ENCODE measurements at regions not wholly inside any gene's neighbourhood (a gene's known extent, or its start where the extent isn't known, plus 50 kb on each side); places are given as distances from the start of the nearest gene placed in this dataset.

DNA sequence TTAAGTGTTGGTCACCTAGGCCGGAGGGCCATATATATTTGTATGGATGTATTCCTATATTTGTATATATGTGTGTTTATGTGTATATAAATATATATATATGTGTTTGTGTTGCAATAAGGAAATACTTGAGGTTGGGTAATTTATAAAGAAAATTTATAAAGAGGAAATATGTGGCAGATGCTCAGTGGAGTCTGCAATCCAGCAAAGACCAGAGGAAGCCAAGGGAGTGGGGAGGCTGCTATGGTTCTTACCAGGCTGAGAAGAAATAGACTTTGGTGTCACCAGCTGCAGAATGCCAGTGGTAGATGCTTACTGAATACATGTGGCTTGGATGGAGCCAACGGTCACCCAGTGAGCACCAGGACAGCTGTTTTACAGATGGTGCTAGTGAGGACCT, 97.4 kb upstream of the ELOVL5 start:
- Mint-ChIP-seq H3K4me3 (no peak overlapping the region), H3K9me3 (no peaks in the 10 kb centered on the region), H3K27ac (ENCODE audit: low read depth) (no peak overlapping the region), H3K4me1 (no peaks in the 10 kb centered on the region), H3K27me3 (peaks cover 16% of the 10 kb centered on the region), H3K36me3 (ENCODE audit: insufficient read depth) (peaks cover 2% of the 10 kb centered on the region)
- ATAC-seq (replicated peaks; ENCODE audit: extremely low read depth, poor library complexity, severe bottlenecking) = no peak
- DNase-seq (ENCODE audit: low spot score in 2 of 2) = no peak

DNA sequence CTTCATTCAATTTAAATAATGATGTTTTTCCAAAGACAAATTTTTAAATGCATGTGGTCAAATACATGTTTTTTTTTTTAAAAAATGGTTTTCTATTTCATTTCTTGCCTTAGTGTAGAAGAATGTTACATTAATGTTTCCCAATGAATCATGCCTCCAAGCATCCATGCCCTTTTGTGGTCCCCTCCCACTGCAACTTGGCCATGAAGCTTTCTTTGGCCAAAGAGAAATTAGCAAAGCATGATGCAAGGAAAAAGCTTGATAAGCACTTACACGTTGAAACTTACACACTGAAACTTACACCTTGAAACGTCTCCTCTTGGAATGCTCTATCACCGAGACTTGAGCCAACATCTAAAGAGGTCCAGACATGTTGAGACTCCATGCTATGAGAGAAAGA, 93.0 kb upstream of the ELOVL5 start:
- Mint-ChIP-seq H3K4me1 (peaks cover 6% of the 10 kb centered on the region), H3K9me3 (no peaks in the 10 kb centered on the region), H3K27me3 (peaks cover 16% of the 10 kb centered on the region), H3K27ac (ENCODE audit: low read depth) (no peak overlapping the region), H3K36me3 (ENCODE audit: insufficient read depth) (no peaks in the 10 kb centered on the region), H3K4me3 (no peak overlapping the region)
- DNase-seq (ENCODE audit: low spot score in 2 of 2) = no peak
- ATAC-seq (replicated peaks; ENCODE audit: extremely low read depth, poor library complexity, severe bottlenecking) = no peak

DNA sequence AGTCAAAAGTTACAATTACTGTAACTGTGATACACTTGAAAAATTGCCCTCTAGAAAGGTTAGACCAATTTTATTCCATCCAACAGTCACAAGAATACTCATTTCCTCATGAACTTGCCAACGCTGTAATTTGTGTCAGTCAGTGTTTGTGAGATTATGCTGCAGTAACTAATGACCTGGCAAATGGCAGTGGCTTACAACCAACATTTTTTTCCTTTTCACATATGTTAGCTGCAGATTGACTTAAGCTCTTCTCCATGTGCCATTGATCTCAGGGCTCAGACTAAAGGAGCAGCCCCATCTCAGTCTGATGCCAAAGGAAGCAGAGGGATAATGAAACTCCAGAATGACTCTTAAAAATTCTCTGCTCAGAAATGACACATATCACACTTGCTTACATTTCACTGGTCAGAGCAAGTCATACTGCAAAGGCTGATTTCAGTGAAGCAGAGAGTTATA, 92.3 kb upstream of the ELOVL5 start:
- DNase-seq (ENCODE audit: low spot score in 2 of 2) (no peak), ATAC-seq (replicated peaks; ENCODE audit: extremely low read depth, poor library complexity, severe bottlenecking) (no peak)
- Mint-ChIP-seq H3K4me3 (no peak overlapping the region), H3K4me1 (peaks cover 6% of the 10 kb centered on the region), H3K9me3 (no peaks in the 10 kb centered on the region), H3K36me3 (ENCODE audit: insufficient read depth) (no peaks in the 10 kb centered on the region), H3K27ac (ENCODE audit: low read depth) (no peak overlapping the region), H3K27me3 (peaks cover 16% of the 10 kb centered on the region)

DNA sequence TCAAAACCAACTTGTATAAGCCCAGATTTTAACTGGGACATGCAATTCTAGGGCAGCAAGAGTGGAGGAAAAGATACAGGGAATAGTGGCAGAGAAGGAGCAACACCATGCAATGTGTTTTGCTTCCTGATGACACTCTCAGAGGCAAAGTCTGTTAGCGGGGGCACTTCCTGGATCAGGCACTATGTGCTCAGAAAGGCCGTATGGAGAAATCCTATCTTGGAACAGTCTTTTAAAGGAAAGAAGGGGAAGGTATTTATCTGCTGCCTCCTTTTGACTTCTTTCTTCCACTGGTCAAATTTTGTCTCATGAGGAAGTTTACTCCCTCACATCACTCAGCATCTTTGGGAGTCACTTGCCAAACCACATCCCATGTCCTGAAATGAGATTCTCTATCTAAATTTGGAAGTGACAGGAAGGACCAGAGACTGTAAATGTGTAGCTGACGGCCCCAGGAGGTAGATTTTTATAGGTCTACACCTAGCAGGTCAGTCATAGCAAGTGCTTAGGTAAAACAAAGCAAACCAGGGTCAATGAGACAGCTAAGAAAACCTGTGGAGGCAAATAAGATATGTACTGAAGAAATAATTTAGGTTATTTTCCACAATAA, 91.7 kb upstream of the ELOVL5 start:
- Mint-ChIP-seq H3K4me3 (no peak overlapping the region), H3K36me3 (ENCODE audit: insufficient read depth) (no peaks in the 10 kb centered on the region), H3K9me3 (no peaks in the 10 kb centered on the region), H3K27me3 (peaks cover 16% of the 10 kb centered on the region), H3K4me1 (peaks cover 6% of the 10 kb centered on the region), H3K27ac (ENCODE audit: low read depth) (no peak overlapping the region)
- ATAC-seq (replicated peaks; ENCODE audit: extremely low read depth, poor library complexity, severe bottlenecking) (no peak), DNase-seq (ENCODE audit: low spot score in 2 of 2) (no peak)

DNA sequence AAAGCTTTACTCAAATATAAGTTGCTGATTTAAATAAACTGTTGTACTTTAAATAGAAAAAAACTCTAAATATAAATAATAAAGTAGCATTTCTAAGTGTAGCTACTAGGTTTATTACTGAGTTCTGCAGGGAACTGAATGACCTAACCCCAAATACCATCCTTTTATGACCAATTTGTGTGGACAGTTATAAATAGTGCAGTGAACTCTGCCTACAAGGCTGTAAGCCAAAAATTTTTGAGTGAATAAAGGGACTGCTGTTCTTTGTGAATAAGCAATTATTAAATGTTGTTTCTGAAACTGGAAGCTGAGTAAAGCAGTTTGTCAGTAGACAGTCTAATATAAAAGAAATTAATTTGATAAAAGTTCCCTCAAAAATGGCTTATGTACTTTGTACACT, 90.8 kb upstream of the ELOVL5 start:
- Mint-ChIP-seq H3K4me1 (peaks cover 6% of the 10 kb centered on the region), H3K27ac (ENCODE audit: low read depth) (no peak overlapping the region), H3K4me3 (no peak overlapping the region), H3K9me3 (no peaks in the 10 kb centered on the region), H3K36me3 (ENCODE audit: insufficient read depth) (no peaks in the 10 kb centered on the region), H3K27me3 (peaks cover 16% of the 10 kb centered on the region)
- no peak for DNase-seq (ENCODE audit: low spot score in 2 of 2)
- ATAC-seq (replicated peaks; ENCODE audit: extremely low read depth, poor library complexity, severe bottlenecking) = no peak

DNA sequence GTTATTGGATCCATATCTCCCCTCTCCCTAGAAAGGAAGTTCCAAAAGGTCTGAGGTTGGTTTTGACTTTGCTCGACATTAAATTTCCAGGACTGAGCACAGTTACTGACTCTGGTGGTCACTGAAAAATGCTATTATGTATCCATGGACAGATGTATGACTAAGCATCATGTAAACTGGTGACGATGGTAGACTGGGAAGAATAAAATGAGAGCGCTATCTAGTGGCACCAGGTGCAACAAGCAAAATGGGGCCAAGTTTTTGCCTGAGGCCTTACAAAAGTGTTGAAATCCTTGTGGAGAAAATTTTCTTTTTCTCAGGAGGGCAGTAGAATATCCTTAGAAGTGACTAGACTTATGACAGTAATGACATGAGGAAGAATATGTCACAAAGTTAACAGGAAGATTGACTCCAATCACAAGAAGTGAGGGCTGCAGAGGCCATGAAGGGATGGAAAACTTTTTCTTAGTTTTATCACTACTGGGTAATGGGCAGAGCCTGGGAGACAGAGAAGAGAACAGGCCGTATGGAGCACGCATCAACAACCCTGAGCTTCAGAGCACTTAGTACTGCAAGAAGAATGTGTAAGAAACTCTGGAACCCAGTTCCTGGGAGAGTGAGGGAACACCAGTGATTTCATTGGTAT, 88.9 kb upstream of the ELOVL5 start:
- Mint-ChIP-seq H3K9me3 (no peaks in the 10 kb centered on the region), H3K27ac (ENCODE audit: low read depth) (no peak overlapping the region), H3K4me3 (no peak overlapping the region), H3K36me3 (ENCODE audit: insufficient read depth) (no peaks in the 10 kb centered on the region), H3K27me3 (peaks cover 10% of the 10 kb centered on the region), H3K4me1 (peaks cover 6% of the 10 kb centered on the region)
- DNase-seq (ENCODE audit: low spot score in 2 of 2) (no peak), ATAC-seq (replicated peaks; ENCODE audit: extremely low read depth, poor library complexity, severe bottlenecking) (no peak)

DNA sequence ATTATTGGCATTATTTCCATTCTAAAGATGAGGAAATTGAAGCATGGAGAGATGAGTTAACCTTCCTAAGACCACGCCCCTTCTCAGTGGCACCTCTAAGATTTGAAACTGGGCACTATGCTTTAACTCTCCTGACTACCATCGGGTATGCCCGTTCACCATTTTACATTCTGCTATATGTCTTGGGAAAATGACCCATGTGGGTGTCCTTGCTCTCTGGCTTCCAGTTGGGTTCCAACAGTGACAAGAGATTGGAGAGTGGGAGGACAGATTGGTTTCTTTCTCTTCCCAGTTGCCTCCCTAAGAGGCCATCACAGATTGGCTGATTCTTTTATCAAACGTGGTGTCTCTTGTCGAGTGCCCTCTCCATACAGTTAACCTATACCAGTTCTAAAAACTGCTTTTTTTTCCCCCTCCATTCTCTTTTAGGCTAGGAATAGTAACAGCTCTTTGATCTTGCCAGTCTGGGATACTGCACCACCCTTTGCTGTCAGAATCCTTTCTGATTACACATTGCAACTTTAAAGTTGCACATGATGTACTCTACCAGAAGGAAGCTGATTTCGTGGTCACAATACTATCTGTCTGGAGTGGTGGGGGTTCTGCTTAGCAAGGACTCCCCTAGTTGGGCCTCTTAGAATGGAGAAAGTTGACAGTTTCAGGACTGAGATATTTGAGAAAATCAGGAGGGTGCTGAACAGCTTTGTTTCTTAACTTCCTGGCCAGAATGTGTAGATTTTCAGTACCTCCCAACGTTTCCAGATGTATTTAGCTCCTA, 88.0 kb upstream of the ELOVL5 start:
- DNase-seq (ENCODE audit: low spot score in 2 of 2) (no peak), ATAC-seq (replicated peaks; ENCODE audit: extremely low read depth, poor library complexity, severe bottlenecking) (no peak)
- H3K27ac Mint-ChIP-seq (ENCODE audit: low read depth) = no peak overlapping the region
- H3K4me1 Mint-ChIP-seq = peaks cover 10% of the 10 kb centered on the region
- H3K36me3 Mint-ChIP-seq (ENCODE audit: insufficient read depth) = no peaks in the 10 kb centered on the region
- H3K4me3 Mint-ChIP-seq = no peak overlapping the region
- no peaks in the 10 kb centered on the region for H3K9me3 Mint-ChIP-seq
- H3K27me3 Mint-ChIP-seq = peaks cover under 1% of the 10 kb centered on the region

DNA sequence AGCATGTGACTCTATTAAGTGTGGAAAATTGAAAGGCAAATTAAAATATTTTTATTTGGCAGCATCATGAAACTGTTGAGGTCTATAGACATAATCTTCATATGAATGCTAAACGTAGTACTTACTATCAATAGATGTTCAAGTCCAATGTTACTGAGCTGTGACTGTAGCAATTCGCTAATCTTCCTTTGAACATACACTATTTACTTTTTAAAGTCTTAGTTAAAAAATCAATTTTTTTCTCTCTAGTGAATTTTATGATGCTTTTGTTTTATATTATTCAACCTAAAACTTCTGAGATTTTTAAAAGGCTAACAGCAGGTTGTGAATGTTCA, 85.2 kb upstream of the ELOVL5 start:
- ATAC-seq (replicated peaks; ENCODE audit: extremely low read depth, poor library complexity, severe bottlenecking) (no peak), DNase-seq (ENCODE audit: low spot score in 2 of 2) (no peak)
- H3K36me3 Mint-ChIP-seq (ENCODE audit: insufficient read depth) = no peaks in the 10 kb centered on the region
- H3K27me3 Mint-ChIP-seq = no peaks in the 10 kb centered on the region
- peaks cover 26% of the 10 kb centered on the region for H3K4me1 Mint-ChIP-seq
- no peak overlapping the region for H3K27ac Mint-ChIP-seq (ENCODE audit: low read depth)
- H3K4me3 Mint-ChIP-seq = no peak overlapping the region
- no peaks in the 10 kb centered on the region for H3K9me3 Mint-ChIP-seq

DNA sequence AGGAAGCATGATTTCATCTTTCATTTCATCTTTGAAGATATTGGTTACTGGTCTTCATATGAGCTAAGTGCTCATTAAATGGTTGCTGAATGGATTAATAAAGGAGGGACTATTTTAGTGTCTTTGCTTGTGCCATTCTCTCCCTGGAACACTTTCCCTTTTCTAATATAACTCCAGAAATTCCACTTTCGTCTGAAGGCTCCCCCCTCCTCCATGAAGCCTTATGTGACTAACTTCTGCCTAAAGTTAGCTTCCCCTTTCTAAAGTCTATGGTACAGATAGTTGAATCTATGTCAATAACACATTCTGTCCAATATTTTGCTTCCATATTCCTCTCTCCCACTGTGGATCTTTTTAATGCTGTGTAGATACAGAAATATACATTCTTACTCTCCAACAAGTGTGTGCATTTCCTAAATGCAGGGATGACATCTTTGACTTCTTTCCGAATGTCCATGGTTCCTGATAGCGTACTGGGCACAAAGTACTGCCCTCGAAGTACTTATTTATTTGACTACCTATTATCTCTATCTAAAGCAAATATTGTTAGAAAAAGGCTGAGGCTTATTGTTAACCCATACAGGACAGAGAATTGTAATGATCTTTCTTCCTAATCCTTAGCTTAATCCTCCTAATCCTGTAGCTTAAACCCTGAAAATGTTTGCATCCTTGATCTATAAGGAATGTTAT, 84.7 kb upstream of the ELOVL5 start:
- no peaks in the 10 kb centered on the region for H3K36me3 Mint-ChIP-seq (ENCODE audit: insufficient read depth)
- ATAC-seq (replicated peaks; ENCODE audit: extremely low read depth, poor library complexity, severe bottlenecking) (no peak), DNase-seq (ENCODE audit: low spot score in 2 of 2) (no peak)
- no peaks in the 10 kb centered on the region for H3K9me3 Mint-ChIP-seq
- H3K27ac Mint-ChIP-seq (ENCODE audit: low read depth) = no peak overlapping the region
- peaks cover 28% of the 10 kb centered on the region for H3K4me1 Mint-ChIP-seq
- H3K27me3 Mint-ChIP-seq = no peaks in the 10 kb centered on the region
- no peak overlapping the region for H3K4me3 Mint-ChIP-seq

DNA sequence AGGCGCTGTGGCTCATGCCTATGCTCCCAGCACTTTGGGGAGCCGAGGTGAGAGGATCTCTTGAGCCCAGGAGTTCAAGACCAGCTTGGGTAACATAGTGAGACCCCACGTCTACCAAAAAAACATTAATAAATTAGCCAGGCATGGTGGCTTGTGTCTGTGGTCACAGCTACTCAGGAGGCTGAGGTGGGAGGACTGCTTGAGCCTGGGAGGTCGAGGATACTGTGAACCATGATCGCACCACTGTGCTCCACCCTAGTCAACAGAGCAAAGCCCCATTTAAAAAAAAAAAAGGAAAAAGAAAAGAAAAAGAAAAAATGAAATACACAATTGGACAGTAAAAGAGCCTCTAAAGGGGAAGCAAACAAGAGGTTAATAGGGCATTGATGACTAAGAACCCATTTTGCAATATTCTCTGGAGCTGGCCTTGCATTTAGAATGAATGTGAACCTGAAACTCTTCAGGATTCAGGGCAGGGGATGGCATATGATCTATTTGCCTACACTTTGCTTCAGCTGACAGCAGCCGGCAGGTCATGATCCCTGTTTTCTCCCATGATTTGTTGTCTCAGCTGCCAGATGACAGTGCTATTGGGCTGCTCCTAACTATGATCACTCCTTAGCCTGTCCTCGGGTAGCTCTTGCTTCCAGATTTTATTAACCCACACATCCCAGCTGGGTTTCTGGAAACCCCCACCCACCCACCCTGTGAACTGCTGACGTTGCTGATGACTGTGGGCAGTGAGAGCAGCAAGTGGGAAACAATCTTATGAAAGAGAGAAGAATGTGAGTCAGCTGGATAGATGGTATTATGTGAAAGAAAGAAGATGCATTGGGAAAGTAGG, 83.8 kb upstream of the ELOVL5 start:
- no peak overlapping the region for H3K27ac Mint-ChIP-seq (ENCODE audit: low read depth)
- no peaks in the 10 kb centered on the region for H3K36me3 Mint-ChIP-seq (ENCODE audit: insufficient read depth)
- no peak overlapping the region for H3K4me3 Mint-ChIP-seq
- ATAC-seq (replicated peaks; ENCODE audit: extremely low read depth, poor library complexity, severe bottlenecking) (no peak), DNase-seq (ENCODE audit: low spot score in 2 of 2) (no peak)
- no peaks in the 10 kb centered on the region for H3K27me3 Mint-ChIP-seq
- H3K4me1 Mint-ChIP-seq = peaks cover 26% of the 10 kb centered on the region
- H3K9me3 Mint-ChIP-seq = no peaks in the 10 kb centered on the region

DNA sequence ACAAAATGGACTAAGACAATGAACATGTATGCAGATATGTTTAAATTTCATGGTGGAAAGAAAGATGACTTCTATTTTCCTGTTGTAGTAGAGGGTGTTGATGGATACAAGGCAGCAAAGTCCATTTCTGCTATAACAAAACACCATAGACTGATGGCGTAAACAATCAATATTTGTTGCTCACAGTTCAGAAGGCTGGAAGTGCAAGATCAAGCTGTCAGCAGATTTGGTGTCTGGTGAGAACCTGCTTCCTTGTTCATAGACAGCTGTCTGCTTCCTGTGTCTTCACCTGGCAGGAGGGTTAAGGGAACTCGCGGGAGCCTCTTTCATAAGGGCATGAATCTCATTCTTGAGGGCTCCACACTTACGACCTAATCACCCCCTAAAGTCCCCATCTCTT, 83.0 kb upstream of the ELOVL5 start:
- no peak for DNase-seq (ENCODE audit: low spot score in 2 of 2)
- H3K36me3 Mint-ChIP-seq (ENCODE audit: insufficient read depth) = no peaks in the 10 kb centered on the region
- H3K9me3 Mint-ChIP-seq = no peaks in the 10 kb centered on the region
- no peak overlapping the region for H3K27ac Mint-ChIP-seq (ENCODE audit: low read depth)
- no peak overlapping the region for H3K4me3 Mint-ChIP-seq
- no peak for ATAC-seq (replicated peaks; ENCODE audit: extremely low read depth, poor library complexity, severe bottlenecking)
- H3K4me1 Mint-ChIP-seq = peaks cover 27% of the 10 kb centered on the region
- H3K27me3 Mint-ChIP-seq = no peaks in the 10 kb centered on the region

DNA sequence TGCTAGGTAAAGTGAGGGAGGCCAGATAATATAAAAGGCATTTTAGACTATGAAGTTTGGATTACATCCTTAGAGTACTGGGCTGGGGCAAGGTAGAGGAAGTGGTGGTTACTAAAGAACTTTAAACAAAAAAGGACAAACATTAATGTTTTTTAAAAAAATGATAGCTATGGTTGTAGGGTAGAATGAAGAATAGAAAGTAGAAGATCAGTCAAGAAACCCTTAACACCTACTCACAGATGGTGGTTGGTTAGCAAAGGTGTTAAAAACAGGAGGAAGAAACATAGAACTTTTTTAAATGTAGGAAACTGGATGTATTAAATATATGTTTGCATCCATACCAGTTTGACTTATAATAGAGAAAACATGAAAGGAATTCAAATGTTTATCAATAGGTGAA, 80.7 kb upstream of the ELOVL5 start:
- H3K4me3 Mint-ChIP-seq = no peak overlapping the region
- no peaks in the 10 kb centered on the region for H3K36me3 Mint-ChIP-seq (ENCODE audit: insufficient read depth)
- H3K27me3 Mint-ChIP-seq = no peaks in the 10 kb centered on the region
- ATAC-seq (replicated peaks; ENCODE audit: extremely low read depth, poor library complexity, severe bottlenecking) (peak; percentile 75), DNase-seq (ENCODE audit: low spot score in 2 of 2) (no peak)
- no peaks in the 10 kb centered on the region for H3K9me3 Mint-ChIP-seq
- H3K4me1 Mint-ChIP-seq = peaks cover 31% of the 10 kb centered on the region
- peak overlapping the region; percentile 61 for H3K27ac Mint-ChIP-seq (ENCODE audit: low read depth)

All from central memory CD8-positive, alpha-beta T cell (primary cell).